H1 (cell line): ENCODE measurements at regions not wholly inside any gene's neighbourhood (a gene's known extent, or its start where the extent isn't known, plus 50 kb on each side); places are given as distances from the start of the nearest gene placed in this dataset.

Source experiments
- CTCF ChIA-PET: fragments of 300-600 bp; sonication (Branson Sonifier 250); formaldehyde crosslinking; loops from one replicate; lab custom pipeline; 2021; ENCODE audit not compliant: partially characterized antibody; lab: Charles Lee
- POLR2A ChIA-PET: fragments of 300-600 bp; sonication (Branson Sonifier 250); formaldehyde crosslinking; loops from one replicate; lab custom pipeline; 2021; ENCODE audit warnings: inconsistent platforms; ENCODE audit not compliant: partially characterized antibody; lab: Charles Lee
- DNase-seq, 2 experiments: peaks; one replicate each; pipeline versions ENCODE4 v3.0.0 to v3.0.0-alpha.2; 2010 to 2022; ENCODE audit warnings: low spot score in 2 of 2, low read depth in 1 of 2, mixed read lengths in 1 of 2
- FAIRE-seq: peaks from 2 replicates; lab custom pipeline; 2011; peaks lifted over from hg19 to GRCh38; lab: Jason Lieb, UNC
- H2AFZ ChIP-seq: 2 replicates; pipeline ENCODE4 v1.8.1; 2012; ENCODE audit warnings: low read length, inconsistent platforms
- H2AK5ac ChIP-seq: 2 replicates; pipeline ENCODE4 v1.6.1; 2013; ENCODE audit warnings: low read depth, low read length
- H2BK120ac ChIP-seq: replicated peaks from 2 replicates; pipeline ENCODE3; 2013; ENCODE audit warnings: low read depth, low read length, inconsistent platforms
- H2BK12ac ChIP-seq: 2 replicates; pipeline ENCODE4 v1.6.1; 2013; ENCODE audit warnings: low read depth, low read length
- H2BK15ac ChIP-seq: 2 replicates; pipeline ENCODE4 v1.6.1; 2013; ENCODE audit warnings: low read length
- H2BK20ac ChIP-seq: 2 replicates; pipeline ENCODE4 v1.6.1; 2013; ENCODE audit warnings: low read length
- H2BK5ac ChIP-seq: 2 replicates; pipeline ENCODE4 v1.6.1; 2013; ENCODE audit warnings: low read depth, low read length
- H3K14ac ChIP-seq: 2 replicates; pipeline ENCODE4 v1.6.1; 2013; ENCODE audit warnings: inconsistent platforms; ENCODE audit not compliant: insufficient read length
- H3K18ac ChIP-seq: 2 replicates; pipeline ENCODE4 v1.6.1; 2013; ENCODE audit warnings: low read length; ENCODE audit errors: extremely low read depth
- H3K23ac ChIP-seq: 2 replicates; pipeline ENCODE4 v1.6.1; 2013; ENCODE audit warnings: inconsistent platforms; ENCODE audit not compliant: insufficient read length
- H3K23me2 ChIP-seq: 2 replicates; pipeline ENCODE4 v1.6.1; 2013; ENCODE audit warnings: low read depth, low read length
- H3K27ac ChIP-seq: 2 replicates; pipeline ENCODE4 v1.6.1; 2011; ENCODE audit warnings: low read depth, low read length, inconsistent platforms
- H3K27me3 ChIP-seq, 4 experiments: replicated peaks in 1 of 4; 1 replicate in 1 of 4; 2 replicates in 3 of 4; pipeline versions ENCODE4 v1.6.1 to v1.8.1; 2011 to 2013; ENCODE audit warnings: low read length in 3 of 4, mild to moderate bottlenecking in 3 of 4, inconsistent platforms in 2 of 4, mixed read lengths in 2 of 4, moderate library complexity in 1 of 4; ENCODE audit not compliant: control insufficient read depth in 3 of 4, insufficient read depth in 3 of 4; ENCODE audit errors: extremely low read depth in 1 of 4
- H3K36me3 ChIP-seq, 4 experiments: 2 replicates each; pipeline versions ENCODE4 v1.6.1 to v1.8.1; 2011 to 2013; ENCODE audit warnings: mild to moderate bottlenecking in 4 of 4, low read length in 3 of 4, moderate library complexity in 2 of 4, control low read depth in 1 of 4, inconsistent platforms in 1 of 4; ENCODE audit not compliant: insufficient read depth in 4 of 4, control insufficient read depth in 2 of 4
- H3K4ac ChIP-seq: replicated peaks from 2 replicates; pipeline ENCODE3; 2013; ENCODE audit warnings: low read length, low read depth, mixed read lengths, inconsistent platforms; ENCODE audit not compliant: insufficient read length
- H3K4me1 ChIP-seq, 4 experiments: replicated peaks in 1 of 4; 1 replicate in 1 of 4; 2 replicates in 3 of 4; pipeline versions ENCODE4 v1.6.1 to v1.8.1; 2011 to 2013; ENCODE audit warnings: low read length in 3 of 4, inconsistent platforms in 2 of 4, mixed read lengths in 1 of 4; ENCODE audit not compliant: insufficient read depth in 4 of 4, control insufficient read depth in 3 of 4
- H3K4me2 ChIP-seq, 2 experiments: 2 replicates each; pipeline versions ENCODE4 v1.6.1 to v1.8.1; 2011 to 2013; ENCODE audit warnings: low read depth in 2 of 2, low read length in 2 of 2, control low read depth in 1 of 2, inconsistent platforms in 1 of 2, mild to moderate bottlenecking in 1 of 2; ENCODE audit not compliant: insufficient read depth in 1 of 2
- H3K4me3 ChIP-seq, 4 experiments: fragments of 200-600, 300-600 bp in 1 of 4; sonication (generic), shearing (Covaris generic), sonication (Bioruptor Twin) in 1 of 4; 2 replicates each; pipeline versions ENCODE4 v1.5.1 to v1.8.1; 2011 to 2016; ENCODE audit warnings: low read length in 4 of 4, low read depth in 3 of 4, control low read depth in 2 of 4, inconsistent platforms in 2 of 4, mild to moderate bottlenecking in 2 of 4, mixed read lengths in 1 of 4, moderate library complexity in 1 of 4; ENCODE audit not compliant: insufficient read depth in 2 of 4; ENCODE audit errors: extremely low read depth in 1 of 4
- H3K56ac ChIP-seq: replicated peaks from 2 replicates; pipeline ENCODE3; 2013; ENCODE audit warnings: low read depth, mild to moderate bottlenecking, mixed read lengths, low read length, inconsistent platforms; ENCODE audit not compliant: insufficient read length
- H3K79me1 ChIP-seq: 2 replicates; pipeline ENCODE4 v1.6.1; 2013; ENCODE audit warnings: low read depth, low read length, control low read depth
- H3K79me2 ChIP-seq, 2 experiments: 2 replicates each; pipeline versions ENCODE4 v1.6.1 to v1.8.1; 2012 to 2013; ENCODE audit warnings: low read length in 2 of 2, mild to moderate bottlenecking in 2 of 2, inconsistent platforms in 1 of 2; ENCODE audit not compliant: insufficient read depth in 2 of 2, control insufficient read depth in 1 of 2
- H3K9ac ChIP-seq, 4 experiments: replicated peaks in 1 of 4; 1 replicate in 1 of 4; 2 replicates in 3 of 4; pipeline versions ENCODE4 v1.6.1 to v1.8.1; 2011 to 2013; ENCODE audit warnings: low read depth in 3 of 4, low read length in 3 of 4, control low read depth in 2 of 4, mild to moderate bottlenecking in 2 of 4, moderate library complexity in 2 of 4, inconsistent platforms in 1 of 4; ENCODE audit errors: extremely low read depth in 1 of 4
- H3K9me3 ChIP-seq, 2 experiments: 2 replicates each; pipeline versions ENCODE4 v1.6.1 to v1.8.1; 2012 to 2013; ENCODE audit warnings: mild to moderate bottlenecking in 2 of 2, moderate library complexity in 2 of 2, control low read depth in 1 of 2, inconsistent platforms in 1 of 2, low read depth in 1 of 2, low read length in 1 of 2, mixed read lengths in 1 of 2; ENCODE audit not compliant: insufficient read depth in 2 of 2
- H4K20me1 ChIP-seq, 2 experiments: replicated peaks in 1 of 2; 2 replicates each; pipeline versions ENCODE3 to v1.8.1; 2011 to 2013; ENCODE audit warnings: inconsistent platforms in 2 of 2, low read length in 2 of 2, mild to moderate bottlenecking in 1 of 2; ENCODE audit not compliant: insufficient read depth in 2 of 2, control insufficient read depth in 1 of 2
- H4K5ac ChIP-seq: 2 replicates; pipeline ENCODE4 v1.6.1; 2013; ENCODE audit warnings: low read length, low read depth, mixed read lengths, inconsistent platforms; ENCODE audit not compliant: insufficient read length
- H4K8ac ChIP-seq: 2 replicates; pipeline ENCODE4 v1.8.0; 2013; ENCODE audit warnings: mild to moderate bottlenecking, moderate library complexity, low read length, inconsistent platforms; ENCODE audit not compliant: insufficient read depth; ENCODE audit errors: extremely low read depth
- H4K91ac ChIP-seq: replicated peaks from 2 replicates; pipeline ENCODE3; 2013; ENCODE audit warnings: low read length, mixed read lengths, inconsistent platforms; ENCODE audit not compliant: insufficient read length
- CREB1 ChIP-seq: IDR thresholded peaks from 2 replicates; pipeline ENCODE4 v1.6.1; 2012; ENCODE audit warnings: inconsistent platforms
- SUZ12 ChIP-seq: fragments of 200-600 bp; sonication (generic); IDR thresholded peaks from 2 replicates; pipeline ENCODE4 v1.6.1; 2012; ENCODE audit warnings: mild to moderate bottlenecking, inconsistent platforms, low read length, moderate library complexity, mixed read lengths
- TBP ChIP-seq: IDR thresholded peaks from 2 replicates; pipeline ENCODE4 v1.6.1; 2011; ENCODE audit warnings: low read depth, low read length, improper control_type of control experiment
- WGBS, 2 experiments: shearing (Covaris generic) in 1 of 2; methylation state at CpG; one replicate each; pipeline versions ENCODE4 v1.1.6 to v1.1.7; 2013 to 2015; ENCODE audit warnings: low lambda C conversion rate in 2 of 2, mixed read lengths in 2 of 2, inconsistent platforms in 1 of 2, low coverage in 1 of 2, missing lambda C conversion rate in 1 of 2; ENCODE audit not compliant: insufficient replicate concordance in 2 of 2, insufficient coverage in 1 of 2, insufficient read length in 1 of 2; ENCODE audit errors: extremely low coverage in 1 of 2, missing lambda C conversion rate in 1 of 2; 5-methylcytosine and 5-hydroxymethylcytosine counted together

GRCh38 chr12:59076622-59077021 is 156.3 kb upstream of the LRIG3 start:
- H3K4me3 ChIP-seq, result no peak overlapping the region
- no peak overlapping the region for H2BK5ac ChIP-seq
- H4K91ac ChIP-seq, result no peak overlapping the region
- H3K79me2 ChIP-seq, result no peaks in the 10 kb centered on the region
- H2AK5ac ChIP-seq, result no peak overlapping the region
- WGBS, 2 experiments, result 90% methylated on average over 1 of the region's 1 CpG; no CpG with 5 or more reads in 1 of the 2 experiments
- DNase-seq (no peak), FAIRE-seq (no peak)
- no peak overlapping the region for H2BK12ac ChIP-seq
- no peaks in the 10 kb centered on the region for H3K4me1 ChIP-seq
- no peak overlapping the region for H3K14ac ChIP-seq
- H2BK120ac ChIP-seq, result no peak overlapping the region
- H3K18ac ChIP-seq, result no peak overlapping the region
- ChIA-PET POLR2A (no interaction called here), CTCF (interaction anchor here (1.1 to 2.2 kb wide), 3 partner anchors 9 to 536 kb away, joined by 3 to 6 read pairs (median 5); no protein-coding TSS in a partner anchor)
- no peak overlapping the region for H3K9ac ChIP-seq
- no peak overlapping the region for H4K8ac ChIP-seq
- H3K36me3 ChIP-seq, result no peaks in the 10 kb centered on the region
- H3K27ac ChIP-seq, result no peak overlapping the region
- no peaks in the 10 kb centered on the region for H4K20me1 ChIP-seq
- H2AFZ ChIP-seq, result no peak overlapping the region
- no peak overlapping the region for H3K4me2 ChIP-seq
- H3K23me2 ChIP-seq, result no peaks in the 10 kb centered on the region
- H3K79me1 ChIP-seq, result no peaks in the 10 kb centered on the region
- H4K5ac ChIP-seq, result no peak overlapping the region
- H3K27me3 ChIP-seq, result no peaks in the 10 kb centered on the region
- H2BK15ac ChIP-seq, result no peak overlapping the region
- no peaks in the 10 kb centered on the region for H3K9me3 ChIP-seq
- H3K23ac ChIP-seq, result no peak overlapping the region
- H3K56ac ChIP-seq, result no peak overlapping the region
- H3K4ac ChIP-seq, result no peak overlapping the region
- no peak overlapping the region for H2BK20ac ChIP-seq
- TF ChIP-seq SUZ12, result no peak
- no peak for TF ChIP-seq CREB1
- no peak for TF ChIP-seq TBP
